ENCODE measurements at regions not wholly inside any gene's neighbourhood (a gene's known extent, or its start where the extent isn't known, plus 50 kb on each side); places are given as distances from the start of the nearest gene placed in this dataset.

DNA sequence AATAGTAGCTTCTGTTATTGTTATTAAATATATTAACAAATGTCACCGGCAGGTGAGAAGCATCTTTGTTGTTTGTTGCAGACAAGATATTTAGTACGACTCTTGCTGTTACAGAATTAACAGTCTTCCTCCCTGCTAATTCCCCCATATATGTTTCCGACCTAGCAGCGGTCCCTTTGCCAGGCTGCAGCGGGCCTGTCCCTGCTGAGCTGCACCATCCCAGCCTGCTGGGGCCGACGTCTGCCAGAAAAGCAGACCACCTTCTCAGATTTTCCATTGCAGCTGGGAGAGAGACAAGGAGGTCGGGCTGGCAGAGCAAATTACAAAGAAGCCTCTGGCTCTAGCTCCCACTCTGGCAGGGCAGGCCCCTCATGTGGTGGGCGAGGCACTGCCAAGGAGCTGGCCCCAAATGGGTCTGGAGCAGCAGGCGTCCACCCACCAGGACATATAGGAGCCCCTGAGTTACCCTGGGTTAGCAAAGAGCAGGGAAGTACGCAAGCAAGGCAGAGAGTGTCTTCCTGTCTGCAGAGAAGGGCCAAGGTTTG lies 142.7 kb downstream of the FOXD2 start:
- Histone ChIP-seq H4K20me1 (no peaks in the 10 kb centered on the region), H3K4me2 (no peak overlapping the region), H3K36me3 (no peaks in the 10 kb centered on the region), H3K27ac (no peak overlapping the region), H3K4me3 (no peak overlapping the region), H3K4me1 (peaks cover 15 to 43% (median 29%) of the 10 kb centered on the region in 10 experiments), H3K9ac (no peak overlapping the region), H3K27me3 (no peaks in the 10 kb centered on the region), H3K9me3 (replicated peaks in 1 of 11) (no peaks in the 10 kb centered on the region)
- TF ChIP-seq Cebpa-rat (IDR thresholded peaks at IDR 0.05), result no peak

DNA sequence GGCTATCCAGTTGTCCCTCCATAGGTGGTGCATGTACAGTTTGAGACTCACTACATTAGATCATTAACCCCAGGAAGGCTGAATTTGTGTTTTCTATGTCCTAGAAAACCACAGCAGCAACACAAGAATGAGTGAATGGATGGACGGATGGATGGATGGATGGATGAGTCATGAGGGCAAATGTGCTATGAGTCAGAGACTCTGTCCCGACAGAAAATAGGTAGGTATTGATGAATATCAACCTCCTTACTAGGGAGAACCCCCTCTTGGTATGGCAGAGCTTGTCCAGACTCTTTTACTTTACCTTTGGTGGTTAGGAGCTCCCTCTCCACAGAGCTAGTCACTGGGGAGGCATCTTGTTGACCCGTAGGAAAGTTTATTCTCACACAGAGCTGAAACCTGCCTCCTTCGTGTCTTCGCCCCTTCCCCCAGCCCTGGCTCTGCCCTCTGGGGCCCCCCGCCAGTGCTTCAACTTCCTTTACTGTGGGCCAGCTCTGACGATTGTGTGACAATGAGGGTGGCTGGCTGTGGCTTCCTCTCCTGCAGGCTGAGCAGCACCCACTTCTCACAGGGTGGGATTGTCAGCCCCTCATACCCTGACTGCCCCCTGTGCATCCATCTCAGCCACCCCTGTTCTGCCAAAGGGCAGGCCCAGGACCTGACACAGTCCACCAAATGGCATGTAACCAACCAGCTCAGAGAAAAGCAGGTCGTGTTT lies 145.2 kb downstream of the FOXD2 start:
- Histone ChIP-seq H3K4me3 (no peak overlapping the region), H3K27ac (peak overlapping the region in 4 of 11 experiments; percentile 14 to 34 (median 18); a peak in 1 of 22 replicates), H3K27me3 (no peaks in the 10 kb centered on the region), H3K36me3 (no peaks in the 10 kb centered on the region), H4K20me1 (no peaks in the 10 kb centered on the region), H3K9ac (peak overlapping the region in 5 of 11 experiments; percentile 5 to 42 (median 34); a peak in 4 of 22 replicates), H3K4me1 (peaks cover 17 to 55% (median 39%) of the 10 kb centered on the region in 10 experiments), H3K4me2 (peak overlapping the region; percentile 58 to 93 (median 75)), H3K9me3 (replicated peaks in 1 of 11) (no peaks in the 10 kb centered on the region)
- TF ChIP-seq Cebpa-rat (IDR thresholded peaks at IDR 0.05), result no peak

DNA sequence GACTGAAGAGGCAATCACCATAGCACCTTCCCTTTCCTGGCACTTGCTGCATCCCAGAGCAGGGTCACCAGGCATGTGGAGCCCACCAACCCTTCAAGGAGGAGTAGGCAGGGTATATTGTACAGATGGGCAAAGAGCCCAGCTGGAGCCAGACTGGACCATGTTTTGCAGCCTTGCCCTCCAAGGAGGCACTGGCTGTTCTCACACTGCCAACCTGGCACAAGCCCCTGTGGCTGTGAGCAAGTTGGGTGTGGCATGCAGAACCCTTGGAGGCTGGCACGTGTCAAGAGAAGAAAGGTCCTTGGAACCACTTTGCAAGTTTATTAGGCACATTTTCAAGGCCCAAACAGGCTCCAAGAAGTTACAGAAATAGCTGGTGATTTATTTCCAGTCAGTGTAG lies 146.4 kb downstream of the FOXD2 start:
- H3K4me1 ChIP-seq, result peaks cover 21 to 57% (median 43%) of the 10 kb centered on the region in 10 experiments
- H4K20me1 ChIP-seq, result no peaks in the 10 kb centered on the region
- H3K4me3 ChIP-seq, result no peak overlapping the region
- H3K36me3 ChIP-seq, result no peaks in the 10 kb centered on the region
- H3K9me3 ChIP-seq (replicated peaks in 1 of 11), result no peaks in the 10 kb centered on the region
- no peaks in the 10 kb centered on the region for H3K27me3 ChIP-seq
- peak overlapping the region in 8 of 11 experiments; percentile 26 to 93 (median 78); a peak in 16 of 22 replicates for H3K4me2 ChIP-seq
- no peak for TF ChIP-seq Cebpa-rat (IDR thresholded peaks at IDR 0.05)
- no peak overlapping the region for H3K9ac ChIP-seq
- H3K27ac ChIP-seq, result no peak overlapping the region

DNA sequence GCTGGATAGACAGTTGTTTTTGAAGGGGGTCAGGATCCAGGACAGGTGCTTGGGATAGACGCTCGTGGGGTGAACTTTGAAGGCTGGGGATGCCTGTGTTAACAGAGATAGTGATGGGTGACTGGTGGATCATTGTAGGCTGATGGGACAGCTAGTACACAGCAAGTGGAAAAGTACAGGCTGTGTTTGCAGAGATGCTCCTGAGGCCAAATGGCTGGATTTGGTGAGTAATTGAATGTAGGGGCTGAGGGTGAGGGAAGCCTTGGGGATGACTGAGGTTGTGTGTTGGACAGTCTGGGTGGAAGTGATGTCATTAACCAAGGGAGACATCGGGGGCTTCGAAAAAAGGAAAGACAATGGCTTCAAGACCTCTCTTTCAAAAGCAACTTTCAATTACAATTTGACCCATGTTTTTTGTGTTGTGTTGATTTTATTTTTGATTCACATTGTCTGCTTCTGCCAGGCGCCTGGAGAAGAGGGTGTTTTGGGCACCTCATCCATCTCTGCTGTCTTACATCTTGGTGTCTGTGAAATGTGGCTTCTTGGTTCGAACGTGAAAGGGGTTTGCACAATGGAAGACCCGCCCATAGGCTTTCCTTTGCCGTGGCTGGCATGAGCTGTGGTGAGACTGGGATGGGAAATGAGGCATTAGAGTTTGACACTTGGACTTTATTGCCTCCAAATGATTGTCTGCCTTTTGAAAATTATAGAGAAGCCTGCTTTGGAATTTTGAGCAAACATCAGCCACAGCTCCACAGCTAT lies 147.5 kb downstream of the FOXD2 start:
- Histone ChIP-seq H3K36me3 (no peaks in the 10 kb centered on the region), H3K27ac (no peak overlapping the region), H4K20me1 (no peaks in the 10 kb centered on the region), H3K27me3 (no peaks in the 10 kb centered on the region), H3K4me1 (peaks cover 21 to 67% (median 54%) of the 10 kb centered on the region in 10 experiments), H3K9me3 (replicated peaks in 1 of 11) (no peaks in the 10 kb centered on the region), H3K4me2 (peak overlapping the region in 5 of 11 experiments; percentile 1 to 16 (median 6); a peak in 4 of 22 replicates), H3K9ac (no peak overlapping the region), H3K4me3 (no peak overlapping the region)
- no peak for TF ChIP-seq Cebpa-rat (IDR thresholded peaks at IDR 0.05)

DNA sequence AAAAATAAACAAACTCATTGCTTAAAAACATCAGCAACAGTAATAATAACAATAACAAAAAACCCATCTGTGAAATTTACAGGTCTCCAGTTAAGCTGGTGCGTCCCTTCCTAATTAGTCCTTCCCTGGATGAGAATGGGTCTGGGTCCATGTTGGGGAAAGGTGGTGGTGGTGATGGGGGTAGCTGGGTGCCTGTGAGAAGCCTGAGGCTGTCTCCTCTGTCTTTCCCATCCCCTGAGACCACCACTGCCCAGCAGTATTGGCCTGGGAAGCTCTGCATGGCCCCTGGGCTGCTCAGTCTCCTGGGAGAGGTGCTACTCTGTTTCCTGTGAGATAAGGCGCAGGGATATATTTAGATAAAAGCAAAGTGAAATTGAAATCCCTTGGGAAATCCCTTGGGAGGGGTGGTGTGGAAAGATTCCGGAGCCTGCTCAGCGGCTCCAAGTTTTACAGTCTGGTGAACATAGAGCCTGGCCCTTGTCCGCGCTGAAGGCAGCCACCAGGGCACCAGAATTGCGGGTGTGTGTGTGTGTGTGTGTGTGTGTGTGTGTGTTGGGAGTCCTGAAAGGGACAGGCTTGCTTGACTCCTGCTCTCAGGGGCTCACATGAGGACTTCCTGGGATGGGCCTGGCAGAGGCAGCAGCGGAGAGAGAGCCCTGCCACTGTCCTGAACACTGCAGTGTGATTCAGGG lies 150.2 kb downstream of the FOXD2 start:
- peaks cover 19 to 88% (median 74%) of the 10 kb centered on the region in 10 experiments for H3K4me1 ChIP-seq
- H3K9ac ChIP-seq, result peak overlapping the region in 5 of 11 experiments; percentile 34 to 40 (median 34); a peak in 7 of 22 replicates
- H3K4me2 ChIP-seq, result peak overlapping the region; percentile 36 to 98 (median 68)
- TF ChIP-seq Cebpa-rat (IDR thresholded peaks at IDR 0.05), result no peak
- no peak overlapping the region for H3K4me3 ChIP-seq
- peaks cover 0 to 7% (median 0%) of the 10 kb centered on the region in 11 experiments; a peak in 3 of 22 replicates for H4K20me1 ChIP-seq
- peaks cover 0 to 13% (median 3%) of the 10 kb centered on the region in 11 experiments; a peak in 11 of 22 replicates for H3K27me3 ChIP-seq
- peak overlapping the region in 6 of 11 experiments; percentile 21 to 54 (median 44); a peak in 11 of 22 replicates for H3K27ac ChIP-seq
- H3K36me3 ChIP-seq, result no peaks in the 10 kb centered on the region
- H3K9me3 ChIP-seq (replicated peaks in 1 of 11), result no peaks in the 10 kb centered on the region

DNA sequence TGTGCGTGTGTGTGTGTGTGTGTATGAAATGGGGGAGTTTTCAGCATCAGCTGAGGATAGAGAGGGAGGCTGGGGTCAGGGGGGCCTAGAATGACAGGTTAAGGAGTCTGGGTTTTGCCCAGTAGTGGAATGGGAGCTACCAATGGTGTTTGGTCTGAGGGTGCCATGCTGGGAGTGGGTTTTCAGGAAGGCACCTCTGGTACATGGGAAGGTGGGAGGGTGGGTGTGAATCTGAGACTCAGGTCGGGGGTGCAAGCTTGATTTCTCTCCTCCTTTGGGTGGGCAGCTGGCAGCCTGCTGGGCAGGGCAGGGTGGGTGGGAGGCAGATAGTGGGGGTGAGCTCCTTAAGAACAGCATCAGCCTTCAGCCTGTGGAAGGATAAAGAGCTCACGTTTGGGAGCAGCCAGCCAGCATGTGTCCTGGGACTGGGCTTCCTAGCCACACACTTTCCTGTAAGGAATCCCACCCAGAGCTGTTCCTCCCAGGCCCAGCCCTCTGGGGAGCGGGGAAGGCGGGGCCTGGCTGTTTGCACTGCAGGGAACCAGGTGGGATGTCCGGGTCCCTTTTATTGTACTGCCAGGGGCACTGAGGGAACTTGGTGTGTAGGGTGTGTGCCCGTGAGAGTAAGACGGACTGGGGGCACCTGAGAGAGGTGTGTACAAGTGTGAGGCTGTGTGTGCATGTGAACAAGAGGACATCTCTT lies 152.8 kb downstream of the FOXD2 start:
- Histone ChIP-seq H4K20me1 (peaks cover 0 to 8% (median 0%) of the 10 kb centered on the region in 11 experiments; a peak in 3 of 22 replicates), H3K27me3 (peaks cover 0 to 32% (median 6%) of the 10 kb centered on the region in 11 experiments; a peak in 11 of 22 replicates), H3K36me3 (no peaks in the 10 kb centered on the region), H3K4me3 (no peak overlapping the region), H3K9ac (no peak overlapping the region), H3K9me3 (replicated peaks in 1 of 11) (no peaks in the 10 kb centered on the region), H3K27ac (no peak overlapping the region), H3K4me1 (peaks cover 18 to 73% (median 67%) of the 10 kb centered on the region in 10 experiments), H3K4me2 (peak overlapping the region in 8 of 11 experiments; percentile 60 to 99 (median 95); a peak in 16 of 22 replicates)
- TF ChIP-seq Cebpa-rat (IDR thresholded peaks at IDR 0.05), result no peak

DNA sequence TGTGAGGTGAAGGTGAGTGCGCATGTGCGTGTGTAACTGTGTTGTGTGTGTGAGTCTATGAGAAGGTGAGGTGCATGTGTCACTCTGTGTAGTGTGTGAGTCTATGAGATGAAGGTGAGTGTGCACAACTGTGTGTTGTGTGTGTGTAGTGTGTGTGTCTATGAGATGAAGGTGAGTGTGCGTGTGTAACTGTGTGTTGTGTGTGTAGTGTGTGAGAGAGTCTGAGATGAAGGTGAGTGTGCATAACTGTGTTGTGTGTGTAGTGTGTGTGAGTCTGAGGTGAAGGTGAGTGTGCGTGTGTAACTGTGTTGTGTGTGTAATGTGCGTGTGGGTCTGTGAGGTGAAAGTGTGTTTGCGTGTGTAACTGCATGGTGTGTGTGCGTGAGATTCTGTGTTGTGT lies 154.0 kb downstream of the FOXD2 start:
- no peak overlapping the region for H3K4me3 ChIP-seq
- TF ChIP-seq Cebpa-rat (IDR thresholded peaks at IDR 0.05), result no peak
- no peaks in the 10 kb centered on the region for H3K9me3 ChIP-seq (replicated peaks in 1 of 11)
- H3K27ac ChIP-seq, result no peak overlapping the region
- H3K4me2 ChIP-seq, result peak overlapping the region in 8 of 11 experiments; percentile 93 to 99 (median 98); a peak in 15 of 22 replicates
- peaks cover 0 to 8% (median 0%) of the 10 kb centered on the region in 11 experiments; a peak in 3 of 22 replicates for H4K20me1 ChIP-seq
- no peaks in the 10 kb centered on the region for H3K36me3 ChIP-seq
- H3K9ac ChIP-seq, result no peak overlapping the region
- peaks cover 18 to 70% (median 67%) of the 10 kb centered on the region in 10 experiments for H3K4me1 ChIP-seq
- H3K27me3 ChIP-seq, result peaks cover 0 to 32% (median 6%) of the 10 kb centered on the region in 11 experiments; a peak in 11 of 22 replicates

Data from BLaER1 treated with 17β-estradiol and CSF1 and Interleukin-3, amounts not matched to agents 10 nM and 100 nM (cell line).